Muscle of leg (tissue), 3 donors: ENCODE measurements at regions not wholly inside any gene's neighbourhood (a gene's known extent, or its start where the extent isn't known, plus 50 kb on each side); places are given as distances from the start of the nearest gene placed in this dataset.
"Not testable (repeated sequence)": the region's sequence is repeated elsewhere in the genome, so short reads cannot be mapped to it uniquely, and the experiment has no call there.

Experiments used
- DNase-seq: peaks from one replicate; pipeline ENCODE4 v3.0.0; 2013
- H3K27ac ChIP-seq: one replicate; pipeline ENCODE4 v1.5.1; 2013; ENCODE audit warnings: mild to moderate bottlenecking, low read length, control low read depth
- H3K27me3 ChIP-seq: one replicate; pipeline ENCODE4 v1.6.1; 2013; ENCODE audit warnings: low read length; ENCODE audit not compliant: control insufficient read depth, insufficient read depth
- H3K36me3 ChIP-seq: one replicate; pipeline ENCODE4 v1.6.1; 2013; ENCODE audit warnings: low read length; ENCODE audit not compliant: control insufficient read depth, insufficient read depth
- H3K4me1 ChIP-seq: one replicate; pipeline ENCODE4 v1.6.1; 2013; ENCODE audit warnings: low read length; ENCODE audit not compliant: control insufficient read depth, insufficient read depth
- H3K4me3 ChIP-seq: one replicate; pipeline ENCODE4 v1.5.1; 2013; ENCODE audit warnings: low read length, control low read depth
- H3K9me3 ChIP-seq: replicated peaks from 2 replicates; pipeline ENCODE4 v1.6.1; 2013; ENCODE audit warnings: low read depth, low read length; ENCODE audit not compliant: control insufficient read depth
- WGBS: methylation state at CpG from one replicate; pipeline ENCODE4 v1.1.5; 2013; ENCODE audit warnings: missing lambda C conversion rate; ENCODE audit not compliant: insufficient coverage; 5-methylcytosine and 5-hydroxymethylcytosine counted together

- Histone ChIP-seq H3K4me3 (no peak overlapping the region), H3K4me1 (peaks cover 2% of the 10 kb centered on the region), H3K9me3 (no peaks in the 10 kb centered on the region), H3K36me3 (no peaks in the 10 kb centered on the region), H3K27me3 (no peaks in the 10 kb centered on the region), H3K27ac (no peak overlapping the region)
- no CpG with 5 or more reads among the region's 2 CpGs for WGBS
- DNase-seq = no peak
Measured at GRCh38 chr4:149056615-149057014, 614.4 kb upstream of the NR3C2 start.

- Histone ChIP-seq H3K9me3 (no peaks in the 10 kb centered on the region), H3K4me3 (no peak overlapping the region), H3K36me3 (no peaks in the 10 kb centered on the region), H3K4me1 (peaks cover 2% of the 10 kb centered on the region), H3K27me3 (no peaks in the 10 kb centered on the region), H3K27ac (no peak overlapping the region)
- no CpG with 5 or more reads among the region's 1 CpG for WGBS
- peak; percentile 68 for DNase-seq
Measured at GRCh38 chr4:149055624-149056023, 613.4 kb upstream of the NR3C2 start.

GRCh38 chr4:149050840-149051239 is 608.6 kb upstream of the NR3C2 start:
- H3K36me3 ChIP-seq = no peaks in the 10 kb centered on the region
- no peak for DNase-seq
- H3K9me3 ChIP-seq = no peaks in the 10 kb centered on the region
- no peaks in the 10 kb centered on the region for H3K27me3 ChIP-seq
- H3K4me3 ChIP-seq = no peak overlapping the region
- 89% methylated on average over 4 of the region's 5 CpGs for WGBS
- peaks cover 2% of the 10 kb centered on the region for H3K4me1 ChIP-seq
- no peak overlapping the region for H3K27ac ChIP-seq

DNA sequence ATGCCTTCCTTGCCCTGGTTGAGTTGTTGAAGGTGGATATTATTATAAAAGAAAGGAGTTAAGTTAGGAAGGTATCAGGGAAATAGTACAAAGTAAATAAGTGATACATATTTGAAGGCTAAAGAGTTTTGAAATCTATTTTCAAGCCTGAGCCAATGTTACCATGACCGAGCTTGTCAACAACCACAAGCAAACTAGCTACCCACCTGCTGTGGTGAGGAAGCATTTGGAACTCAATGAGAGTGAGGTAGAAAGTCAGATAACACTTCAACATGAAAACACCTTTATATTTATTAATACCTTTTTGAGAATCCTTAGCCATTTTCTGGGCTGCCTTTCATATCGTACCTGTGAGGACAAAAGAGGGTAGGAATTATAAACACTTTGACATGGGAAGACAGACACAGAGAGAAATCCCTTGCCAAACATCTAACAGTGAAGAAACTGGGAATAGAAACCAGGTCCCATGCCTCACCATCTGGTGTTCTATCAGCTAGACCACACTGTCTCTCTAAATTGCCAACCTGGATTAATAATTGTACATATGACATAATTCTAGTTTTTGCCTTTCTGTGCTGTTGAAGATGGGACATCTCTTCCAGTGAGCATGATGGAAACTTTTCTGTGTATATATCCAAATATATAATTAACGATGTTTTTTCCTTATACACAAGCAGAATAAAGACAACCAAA is 606.4 kb upstream of the NR3C2 start:
- H3K4me1 ChIP-seq = peaks cover 2% of the 10 kb centered on the region
- no peak overlapping the region for H3K4me3 ChIP-seq
- no peak for DNase-seq
- H3K27me3 ChIP-seq = no peaks in the 10 kb centered on the region
- H3K27ac ChIP-seq = no peak overlapping the region
- H3K9me3 ChIP-seq = no peaks in the 10 kb centered on the region
- no peaks in the 10 kb centered on the region for H3K36me3 ChIP-seq
- no CpG with 5 or more reads among the region's 3 CpGs for WGBS

DNA sequence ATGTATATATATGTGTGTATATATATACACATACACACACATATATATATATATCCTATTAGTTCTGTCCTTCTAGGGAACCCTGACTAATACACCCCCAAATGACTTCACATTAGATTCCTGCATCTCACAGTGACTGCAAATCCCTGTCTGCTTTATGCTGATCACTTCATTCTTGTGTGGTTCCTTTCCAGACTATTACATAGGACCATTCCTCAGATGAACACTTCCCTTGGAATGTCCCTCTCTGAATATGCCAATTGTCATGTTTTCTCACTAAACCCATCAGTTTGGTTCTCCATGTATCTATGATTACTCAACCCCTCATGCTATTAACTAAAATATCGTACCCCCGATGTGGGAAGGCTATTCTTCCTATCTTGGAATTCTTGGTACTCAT is 605.2 kb upstream of the NR3C2 start:
- Histone ChIP-seq H3K36me3 (no peaks in the 10 kb centered on the region), H3K9me3 (no peaks in the 10 kb centered on the region), H3K27ac (no peak overlapping the region), H3K27me3 (no peaks in the 10 kb centered on the region), H3K4me3 (no peak overlapping the region), H3K4me1 (no peaks in the 10 kb centered on the region)
- DNase-seq = no peak
- 100% methylated on average over 1 of the region's 2 CpGs for WGBS

DNA sequence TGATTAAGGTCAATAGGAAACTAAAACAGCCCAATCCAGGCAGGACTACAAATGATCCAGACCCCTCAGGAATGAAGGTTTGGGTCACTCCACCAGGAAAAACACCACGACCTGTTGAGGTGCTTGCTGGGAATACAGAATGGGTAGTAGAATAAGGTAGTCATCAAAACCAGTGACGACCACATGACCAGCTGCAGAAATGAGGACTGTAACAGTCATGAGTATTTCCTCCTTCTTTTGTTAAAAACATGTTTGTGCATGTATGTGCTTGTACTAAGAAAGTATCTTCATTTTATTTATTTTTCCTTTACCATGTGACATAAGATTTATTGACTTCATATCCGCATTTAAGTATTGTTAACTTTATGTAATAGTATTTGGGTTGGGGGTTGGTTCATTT is 603.5 kb upstream of the NR3C2 start:
- Histone ChIP-seq H3K9me3 (no peaks in the 10 kb centered on the region), H3K4me3 (no peak overlapping the region), H3K4me1 (no peaks in the 10 kb centered on the region), H3K27ac (no peak overlapping the region), H3K27me3 (no peaks in the 10 kb centered on the region), H3K36me3 (no peaks in the 10 kb centered on the region)
- WGBS = 78% methylated on average over 1 of the region's 3 CpGs
- DNase-seq = no peak

DNA sequence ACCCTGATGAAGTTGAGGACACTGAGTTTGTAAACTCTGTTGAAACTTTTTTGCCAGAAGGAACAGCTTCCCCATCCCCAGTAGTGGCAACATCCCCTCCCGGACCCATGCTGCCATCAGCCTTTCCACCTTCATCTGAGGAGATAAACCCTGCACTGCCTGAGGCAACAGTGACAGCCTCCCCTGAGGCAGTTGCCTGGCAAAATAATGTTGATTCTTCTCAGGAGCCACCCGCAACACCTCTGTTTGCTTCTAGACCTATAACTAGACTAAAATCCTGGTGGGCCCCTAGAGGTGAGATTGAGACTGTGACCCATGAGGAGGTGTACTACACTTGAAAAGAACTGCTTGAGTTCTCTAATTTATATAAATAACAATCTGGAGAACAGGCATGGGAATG is 597.6 kb upstream of the NR3C2 start:
- DNase-seq, H3K4me1 ChIP-seq, H3K27me3 ChIP-seq, H3K9me3 ChIP-seq, H3K27ac ChIP-seq, H3K4me3 ChIP-seq, H3K36me3 ChIP-seq: not testable (repeated sequence)
- 100% methylated on average over 1 of the region's 2 CpGs for WGBS

DNA sequence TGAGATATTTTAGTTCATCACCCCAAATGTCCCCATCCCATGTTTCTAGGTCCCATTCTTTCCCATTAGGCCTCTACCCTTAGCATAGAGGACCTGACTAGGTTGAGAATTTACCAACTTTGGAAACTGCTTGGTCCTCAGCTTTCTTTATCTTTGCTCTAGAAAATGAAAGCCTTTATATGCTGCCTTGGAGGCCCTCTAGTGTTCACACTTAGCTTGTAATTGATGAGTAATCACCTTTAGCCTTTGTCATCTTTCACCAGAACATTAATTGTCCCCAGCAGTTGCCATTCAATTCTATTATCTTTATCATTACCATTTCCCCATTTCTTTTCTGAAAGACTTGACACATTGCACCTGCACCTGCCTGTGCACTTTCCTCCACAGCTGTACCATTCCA is 589.2 kb upstream of the NR3C2 start:
- peak; percentile 11 for DNase-seq
- Histone ChIP-seq H3K27me3 (no peaks in the 10 kb centered on the region), H3K4me3 (no peak overlapping the region), H3K4me1 (no peaks in the 10 kb centered on the region), H3K27ac (no peak overlapping the region), H3K36me3 (no peaks in the 10 kb centered on the region), H3K9me3 (no peaks in the 10 kb centered on the region)

DNA sequence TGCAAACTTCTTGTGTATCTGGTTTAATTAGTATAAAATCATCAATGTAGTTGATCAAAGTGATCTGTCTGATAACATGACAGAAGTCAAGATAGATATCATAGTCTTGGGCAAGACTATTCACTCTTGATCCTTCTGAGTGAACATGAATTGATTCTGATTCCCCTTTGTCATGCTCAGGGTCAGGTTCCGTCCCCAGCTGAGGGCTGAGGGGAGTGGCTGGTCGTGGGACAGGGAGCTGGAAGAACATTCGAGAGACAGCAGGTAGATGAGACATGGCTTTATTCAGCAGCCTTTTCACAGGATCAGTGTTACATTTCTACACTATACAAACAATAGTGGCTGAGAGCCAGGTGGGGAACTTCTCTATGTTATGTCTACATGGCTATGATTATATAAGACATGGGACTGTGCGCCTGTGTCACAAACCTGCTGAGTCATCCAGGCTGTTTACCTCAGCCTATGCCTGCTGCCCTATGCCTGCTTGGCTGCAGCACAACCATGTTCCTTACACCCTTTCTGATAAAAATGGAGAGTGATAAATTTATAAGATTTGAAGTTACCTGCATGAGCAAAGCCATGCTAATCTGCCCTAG is 586.9 kb upstream of the NR3C2 start:
- no peak overlapping the region for H3K27ac ChIP-seq
- H3K27me3 ChIP-seq = no peaks in the 10 kb centered on the region
- peak; percentile 5 for DNase-seq
- no peaks in the 10 kb centered on the region for H3K9me3 ChIP-seq
- no peaks in the 10 kb centered on the region for H3K36me3 ChIP-seq
- no peaks in the 10 kb centered on the region for H3K4me1 ChIP-seq
- WGBS = no CpG with 5 or more reads among the region's 4 CpGs
- H3K4me3 ChIP-seq = no peak overlapping the region

- WGBS = no CpG with 5 or more reads among the region's 2 CpGs
- H3K4me1 ChIP-seq = no peaks in the 10 kb centered on the region
- no peak overlapping the region for H3K27ac ChIP-seq
- H3K4me3 ChIP-seq = no peak overlapping the region
- H3K9me3 ChIP-seq = no peaks in the 10 kb centered on the region
- no peaks in the 10 kb centered on the region for H3K27me3 ChIP-seq
- no peaks in the 10 kb centered on the region for H3K36me3 ChIP-seq
- no peak for DNase-seq
Measured at GRCh38 chr4:149026696-149027095, 584.5 kb upstream of the NR3C2 start.
